ENCODE measurements at regions not wholly inside any gene's neighbourhood (a gene's known extent, or its start where the extent isn't known, plus 50 kb on each side); places are given as distances from the start of the nearest gene placed in this dataset.

DNA sequence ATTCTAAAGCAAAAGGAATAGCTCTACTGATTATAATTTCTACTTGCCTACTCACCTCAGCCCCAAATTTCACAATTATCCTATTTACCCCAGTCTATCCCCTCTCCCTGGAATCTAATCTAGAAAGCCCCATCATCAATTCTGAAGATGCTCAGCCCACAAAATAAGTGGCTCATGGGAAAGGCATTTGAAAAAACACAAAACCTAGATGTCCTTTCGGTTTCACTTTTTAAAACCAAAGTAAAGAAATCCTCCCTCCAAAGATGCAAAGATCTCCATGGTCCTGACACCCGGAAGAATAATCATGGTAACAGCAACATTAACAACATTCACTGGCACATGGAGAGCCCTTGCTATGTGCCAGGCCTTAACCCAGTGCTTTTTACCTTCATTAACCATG lies 224.8 kb downstream of the FGFR2 start:
- Mint-ChIP-seq H3K27me3 (ENCODE audit: unreplicated experiment) (no peaks in the 10 kb centered on the region), H3K4me3 (ENCODE audit: unreplicated experiment) (no peak overlapping the region), H3K4me1 (ENCODE audit: unreplicated experiment) (peaks cover 4% of the 10 kb centered on the region), H3K36me3 (ENCODE audit: unreplicated experiment) (no peaks in the 10 kb centered on the region), H3K9me3 (ENCODE audit: unreplicated experiment) (no peaks in the 10 kb centered on the region), H3K27ac (ENCODE audit: unreplicated experiment) (no peak overlapping the region)
- DNase-seq (ENCODE audit: extremely low spot score, unreplicated experiment): no peak
- TF ChIP-seq, protein P1, sequence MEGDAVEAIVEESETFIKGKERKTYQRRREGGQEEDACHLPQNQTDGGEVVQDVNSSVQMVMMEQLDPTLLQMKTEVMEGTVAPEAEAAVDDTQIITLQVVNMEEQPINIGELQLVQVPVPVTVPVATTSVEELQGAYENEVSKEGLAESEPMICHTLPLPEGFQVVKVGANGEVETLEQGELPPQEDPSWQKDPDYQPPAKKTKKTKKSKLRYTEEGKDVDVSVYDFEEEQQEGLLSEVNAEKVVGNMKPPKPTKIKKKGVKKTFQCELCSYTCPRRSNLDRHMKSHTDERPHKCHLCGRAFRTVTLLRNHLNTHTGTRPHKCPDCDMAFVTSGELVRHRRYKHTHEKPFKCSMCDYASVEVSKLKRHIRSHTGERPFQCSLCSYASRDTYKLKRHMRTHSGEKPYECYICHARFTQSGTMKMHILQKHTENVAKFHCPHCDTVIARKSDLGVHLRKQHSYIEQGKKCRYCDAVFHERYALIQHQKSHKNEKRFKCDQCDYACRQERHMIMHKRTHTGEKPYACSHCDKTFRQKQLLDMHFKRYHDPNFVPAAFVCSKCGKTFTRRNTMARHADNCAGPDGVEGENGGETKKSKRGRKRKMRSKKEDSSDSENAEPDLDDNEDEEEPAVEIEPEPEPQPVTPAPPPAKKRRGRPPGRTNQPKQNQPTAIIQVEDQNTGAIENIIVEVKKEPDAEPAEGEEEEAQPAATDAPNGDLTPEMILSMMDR (IDR thresholded peaks at IDR 0.05): no peak

DNA sequence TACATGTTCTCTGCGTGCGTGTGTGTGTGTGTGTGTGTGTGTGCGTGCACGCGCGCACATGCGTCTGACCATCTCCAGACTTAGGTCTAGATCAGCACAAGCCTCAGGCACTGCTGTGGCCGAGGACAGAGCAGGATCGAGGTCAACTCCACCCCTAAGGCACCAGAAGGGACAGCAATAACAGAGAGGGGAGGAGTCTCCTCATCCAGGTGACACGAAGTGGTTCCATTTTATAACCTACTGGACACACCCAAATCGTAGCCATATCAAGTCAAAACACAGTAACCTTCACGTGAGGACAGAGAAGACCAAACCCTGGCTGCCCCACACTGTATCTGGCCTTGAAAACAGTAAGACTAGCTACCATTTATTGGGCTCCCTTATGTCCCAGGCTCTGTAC lies 224.1 kb downstream of the FGFR2 start:
- Mint-ChIP-seq H3K27me3 (ENCODE audit: unreplicated experiment) (no peaks in the 10 kb centered on the region), H3K27ac (ENCODE audit: unreplicated experiment) (no peak overlapping the region), H3K4me1 (ENCODE audit: unreplicated experiment) (no peaks in the 10 kb centered on the region), H3K4me3 (ENCODE audit: unreplicated experiment) (no peak overlapping the region), H3K36me3 (ENCODE audit: unreplicated experiment) (no peaks in the 10 kb centered on the region), H3K9me3 (ENCODE audit: unreplicated experiment) (no peaks in the 10 kb centered on the region)
- TF ChIP-seq, protein P1 (IDR thresholded peaks at IDR 0.05): no peak
- DNase-seq (ENCODE audit: extremely low spot score, unreplicated experiment): no peak

- Mint-ChIP-seq H3K27me3 (ENCODE audit: unreplicated experiment) (no peaks in the 10 kb centered on the region), H3K36me3 (ENCODE audit: unreplicated experiment) (no peaks in the 10 kb centered on the region), H3K9me3 (ENCODE audit: unreplicated experiment) (no peaks in the 10 kb centered on the region), H3K27ac (ENCODE audit: unreplicated experiment) (no peak overlapping the region), H3K4me3 (ENCODE audit: unreplicated experiment) (no peak overlapping the region), H3K4me1 (ENCODE audit: unreplicated experiment) (no peaks in the 10 kb centered on the region)
- TF ChIP-seq, protein P1 (IDR thresholded peaks at IDR 0.05): no peak
- no peak for DNase-seq (ENCODE audit: extremely low spot score, unreplicated experiment)
Observed at GRCh38 chr10:121375172-121375571, 223.1 kb downstream of the FGFR2 start.

DNA sequence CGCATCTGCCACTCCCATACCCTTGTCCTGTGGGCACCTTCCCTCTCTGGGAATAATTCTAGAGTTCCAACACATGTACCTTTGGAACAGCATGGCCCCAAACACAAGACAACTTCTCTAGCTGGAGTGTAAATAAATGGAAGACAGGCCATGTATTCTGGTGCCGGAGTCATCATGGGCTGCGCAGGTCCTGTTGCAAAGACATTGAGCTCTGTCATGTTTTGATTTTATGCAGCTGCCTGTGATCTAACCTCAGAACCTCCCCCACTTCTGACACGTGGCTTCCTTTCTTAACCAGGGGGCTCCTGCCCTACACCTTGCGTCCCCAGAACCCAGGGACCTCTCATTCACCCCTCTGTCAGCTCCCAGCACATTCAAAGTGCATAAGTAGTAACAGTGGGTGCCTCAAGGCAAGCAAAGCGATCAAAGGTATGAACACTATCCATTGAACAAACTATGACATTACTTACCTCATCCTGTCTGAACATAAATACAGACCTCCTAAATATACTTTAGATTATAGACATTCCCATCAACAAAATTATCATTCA lies 219.9 kb downstream of the FGFR2 start:
- Mint-ChIP-seq H3K4me3 (ENCODE audit: unreplicated experiment) (no peak overlapping the region), H3K9me3 (ENCODE audit: unreplicated experiment) (peaks cover 5% of the 10 kb centered on the region), H3K36me3 (ENCODE audit: unreplicated experiment) (no peaks in the 10 kb centered on the region), H3K27ac (ENCODE audit: unreplicated experiment) (no peak overlapping the region), H3K27me3 (ENCODE audit: unreplicated experiment) (no peaks in the 10 kb centered on the region), H3K4me1 (ENCODE audit: unreplicated experiment) (no peaks in the 10 kb centered on the region)
- TF ChIP-seq, protein P1 (IDR thresholded peaks at IDR 0.05): no peak
- DNase-seq (ENCODE audit: extremely low spot score, unreplicated experiment): no peak

DNA sequence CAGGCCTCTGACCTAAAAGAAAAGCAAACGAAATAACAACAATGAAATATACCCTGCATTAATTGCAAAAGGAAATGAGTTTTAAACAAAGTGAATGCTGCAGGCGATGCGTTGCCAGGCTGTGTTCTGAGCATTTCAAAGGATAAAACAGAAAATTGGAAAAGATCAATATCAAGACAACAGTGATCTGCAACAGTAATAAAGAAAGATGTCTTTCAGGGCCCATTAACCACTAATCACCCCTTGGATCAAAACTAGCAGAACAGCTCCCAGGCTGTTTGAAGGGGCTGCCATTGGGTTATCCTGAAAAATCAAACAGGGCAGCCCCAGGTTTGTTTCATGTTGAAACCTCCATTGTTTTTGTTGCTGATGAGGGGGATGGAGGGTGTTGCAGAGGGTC lies 219.2 kb downstream of the FGFR2 start:
- no peak overlapping the region for H3K4me3 Mint-ChIP-seq (ENCODE audit: unreplicated experiment)
- H3K9me3 Mint-ChIP-seq (ENCODE audit: unreplicated experiment): peaks cover 5% of the 10 kb centered on the region
- no peaks in the 10 kb centered on the region for H3K27me3 Mint-ChIP-seq (ENCODE audit: unreplicated experiment)
- H3K36me3 Mint-ChIP-seq (ENCODE audit: unreplicated experiment): no peaks in the 10 kb centered on the region
- TF ChIP-seq, protein P1 (IDR thresholded peaks at IDR 0.05): no peak
- no peaks in the 10 kb centered on the region for H3K4me1 Mint-ChIP-seq (ENCODE audit: unreplicated experiment)
- no peak for DNase-seq (ENCODE audit: extremely low spot score, unreplicated experiment)
- no peak overlapping the region for H3K27ac Mint-ChIP-seq (ENCODE audit: unreplicated experiment)
